ENCODE measurements at regions not wholly inside any gene's neighbourhood (a gene's known extent, or its start where the extent isn't known, plus 50 kb on each side); places are given as distances from the start of the nearest gene placed in this dataset.

- TF ChIP-seq POLR2A (IDR thresholded peaks at IDR 0.05), result no peak
- TF ChIP-seq CTCF (IDR thresholded peaks at IDR 0.05), result no peak
- no peak for TF ChIP-seq EP300 (IDR thresholded peaks at IDR 0.05)
- TF ChIP-seq POLR2AphosphoS5 (IDR thresholded peaks at IDR 0.05), result no peak
Observed at GRCh38 chr16:48103591-48103990, 52.2 kb downstream of the ABCC12 start.
